H9 (cell line): ENCODE measurements at regions not wholly inside any gene's neighbourhood (a gene's known extent, or its start where the extent isn't known, plus 50 kb on each side); places are given as distances from the start of the nearest gene placed in this dataset.

ENCODE experiments used
- DNase-seq: peaks from one replicate; pipeline ENCODE4 v3.0.0-alpha.2; 2017
- H2AFZ ChIP-seq: one replicate; pipeline ENCODE4 v1.6.1; 2013; ENCODE audit warnings: mild to moderate bottlenecking, low read length, control low read depth, moderate library complexity
- H2AK5ac ChIP-seq: 2 replicates; pipeline ENCODE4 v1.6.1; 2013; ENCODE audit warnings: low read length, control low read depth, mixed read lengths; ENCODE audit not compliant: insufficient read length
- H2BK120ac ChIP-seq: one replicate; pipeline ENCODE4 v1.6.1; 2013; ENCODE audit warnings: low read depth, mild to moderate bottlenecking, low read length, control low read depth, inconsistent platforms; ENCODE audit not compliant: poor library complexity, severe bottlenecking
- H2BK12ac ChIP-seq: 2 replicates; pipeline ENCODE4 v1.6.1; 2013; ENCODE audit warnings: low read length, control low read depth, mixed read lengths, low read depth; ENCODE audit not compliant: insufficient read length
- H2BK15ac ChIP-seq: 2 replicates; pipeline ENCODE4 v1.6.1; 2013; ENCODE audit warnings: low read depth, low read length, control low read depth
- H2BK20ac ChIP-seq: one replicate; pipeline ENCODE4 v1.6.1; 2013; ENCODE audit warnings: low read depth, mild to moderate bottlenecking, low read length, control low read depth, inconsistent platforms; ENCODE audit not compliant: poor library complexity, severe bottlenecking
- H2BK5ac ChIP-seq: 2 replicates; pipeline ENCODE4 v1.6.1; 2013; ENCODE audit warnings: low read length, control low read depth, mixed read lengths; ENCODE audit not compliant: insufficient read length
- H3K14ac ChIP-seq: 2 replicates; pipeline ENCODE4 v1.6.1; 2013; ENCODE audit warnings: low read length, control low read depth; ENCODE audit not compliant: insufficient read depth
- H3K18ac ChIP-seq: 2 replicates; pipeline ENCODE4 v1.6.1; 2013; ENCODE audit warnings: low read depth, mild to moderate bottlenecking, mixed read lengths, low read length, control low read depth; ENCODE audit not compliant: insufficient read length
- H3K23ac ChIP-seq: 2 replicates; pipeline ENCODE4 v1.6.1; 2013; ENCODE audit warnings: low read length, control low read depth, mixed read lengths, low read depth; ENCODE audit not compliant: insufficient read length
- H3K23me2 ChIP-seq: 2 replicates; pipeline ENCODE4 v1.6.1; 2013; ENCODE audit warnings: low read depth, mild to moderate bottlenecking, mixed read lengths, low read length, control low read depth; ENCODE audit not compliant: insufficient read length, poor library complexity, severe bottlenecking
- H3K27ac ChIP-seq: 2 replicates; pipeline ENCODE4 v1.5.1; 2013; ENCODE audit warnings: low read length, control low read depth, mixed read lengths, low read depth; ENCODE audit not compliant: insufficient read length
- H3K27me3 ChIP-seq: 2 replicates; pipeline ENCODE4 v1.6.1; 2013; ENCODE audit warnings: low read length, control low read depth, inconsistent platforms; ENCODE audit not compliant: insufficient read depth
- H3K4ac ChIP-seq: 2 replicates; pipeline ENCODE4 v1.6.1; 2013; ENCODE audit warnings: low read depth, mild to moderate bottlenecking, control low read depth, inconsistent platforms, low read length, moderate library complexity
- H3K4me1 ChIP-seq: 2 replicates; pipeline ENCODE4 v1.6.1; 2013; ENCODE audit warnings: low read length, control low read depth, inconsistent platforms; ENCODE audit not compliant: insufficient read depth
- H3K4me2 ChIP-seq: 2 replicates; pipeline ENCODE4 v1.6.1; 2013; ENCODE audit warnings: low read length, control low read depth, mixed read lengths; ENCODE audit not compliant: insufficient read length, insufficient read depth
- H3K56ac ChIP-seq: 2 replicates; pipeline ENCODE4 v1.6.1; 2013; ENCODE audit warnings: low read depth, mild to moderate bottlenecking, mixed read lengths, low read length, control low read depth; ENCODE audit not compliant: insufficient read length
- H3K79me1 ChIP-seq: 2 replicates; pipeline ENCODE4 v1.6.1; 2013; ENCODE audit warnings: low read depth, mild to moderate bottlenecking, moderate library complexity, low read length, control low read depth, inconsistent platforms; ENCODE audit not compliant: insufficient read depth, poor library complexity, severe bottlenecking
- H3K79me2 ChIP-seq: 2 replicates; pipeline ENCODE4 v1.6.1; 2013; ENCODE audit warnings: low read length, control low read depth, inconsistent platforms; ENCODE audit not compliant: insufficient read depth
- H3K9ac ChIP-seq: 2 replicates; pipeline ENCODE4 v1.6.1; 2013; ENCODE audit warnings: low read length, control low read depth, mixed read lengths; ENCODE audit not compliant: insufficient read length; ENCODE audit errors: extremely low read depth
- H3K9me3 ChIP-seq: one replicate; pipeline ENCODE4 v1.6.1; 2013; ENCODE audit warnings: low read depth, low read length, inconsistent platforms; ENCODE audit not compliant: control insufficient read depth
- H3T11ph ChIP-seq: one replicate; pipeline ENCODE4 v1.6.1; 2013; ENCODE audit warnings: mild to moderate bottlenecking, low read length, control low read depth, inconsistent platforms
- H4K20me1 ChIP-seq: one replicate; pipeline ENCODE4 v1.6.1; 2013; ENCODE audit not compliant: control insufficient read depth, insufficient read length, insufficient read depth
- H4K5ac ChIP-seq: 2 replicates; pipeline ENCODE4 v1.6.1; 2013; ENCODE audit warnings: low read depth, mild to moderate bottlenecking, mixed read lengths, low read length, control low read depth; ENCODE audit not compliant: insufficient read length
- H4K8ac ChIP-seq: replicated peaks from 2 replicates; pipeline ENCODE4 v1.6.1; 2013; ENCODE audit warnings: low read length, control low read depth, mixed read lengths, low read depth; ENCODE audit not compliant: insufficient read length
- H4K91ac ChIP-seq: 2 replicates; pipeline ENCODE4 v1.6.1; 2013; ENCODE audit warnings: low read depth, mild to moderate bottlenecking, moderate library complexity, mixed read lengths, low read length, control low read depth; ENCODE audit not compliant: insufficient read length
- H3K27ac Mint-ChIP-seq, 3 experiments: 2 replicates in 2 of 3; 3 replicates in 1 of 3; pipeline ENCODE4 v1.8.0; 2020 to 2021; ENCODE audit warnings: mixed read lengths in 3 of 3, mild to moderate bottlenecking in 1 of 3, moderate library complexity in 1 of 3
- H3K27me3 Mint-ChIP-seq: 2 replicates; pipeline ENCODE4 v1.8.0; 2021; ENCODE audit warnings: low read depth, mild to moderate bottlenecking, moderate library complexity, mixed read lengths
- H3K36me3 Mint-ChIP-seq, 3 experiments: 2 replicates in 2 of 3; 3 replicates in 1 of 3; pipeline ENCODE4 v1.8.0; 2020 to 2021; ENCODE audit warnings: low read depth in 3 of 3, mixed read lengths in 3 of 3; ENCODE audit not compliant: insufficient read depth in 1 of 3
- H3K4me1 Mint-ChIP-seq, 2 experiments: 2 replicates each; pipeline ENCODE4 v1.8.0; 2020; ENCODE audit warnings: mixed read lengths in 2 of 2
- H3K4me3 Mint-ChIP-seq, 2 experiments: 2 replicates in 1 of 2; 3 replicates in 1 of 2; pipeline ENCODE4 v1.8.0; 2020 to 2021; ENCODE audit warnings: mild to moderate bottlenecking in 2 of 2, mixed read lengths in 2 of 2, moderate library complexity in 1 of 2
- H3K9me3 Mint-ChIP-seq, 2 experiments: 2 replicates in 1 of 2; 3 replicates in 1 of 2; pipeline ENCODE4 v1.8.0; 2020; ENCODE audit warnings: mild to moderate bottlenecking in 2 of 2, mixed read lengths in 2 of 2, moderate library complexity in 1 of 2
- WGBS: extraction: QIAGEN DNeasy Blood & Tissue Kit; methylation state at CpG from one replicate; pipeline ENCODE4 v1.1.7; 2013; ENCODE audit warnings: missing lambda C conversion rate, low lambda C conversion rate, mixed read lengths; ENCODE audit not compliant: insufficient read length; ENCODE audit errors: extremely low coverage; 5-methylcytosine and 5-hydroxymethylcytosine counted together
- TF ChIP-seq, protein P1 (sequence below): fragments of 200-600 bp; sonication (generic); conservative IDR thresholded peaks from 3 replicates; pipeline ENCODE4 v1.8.0; 2021; ENCODE audit warnings: antibody characterized with exemption, mild to moderate bottlenecking

DNA sequence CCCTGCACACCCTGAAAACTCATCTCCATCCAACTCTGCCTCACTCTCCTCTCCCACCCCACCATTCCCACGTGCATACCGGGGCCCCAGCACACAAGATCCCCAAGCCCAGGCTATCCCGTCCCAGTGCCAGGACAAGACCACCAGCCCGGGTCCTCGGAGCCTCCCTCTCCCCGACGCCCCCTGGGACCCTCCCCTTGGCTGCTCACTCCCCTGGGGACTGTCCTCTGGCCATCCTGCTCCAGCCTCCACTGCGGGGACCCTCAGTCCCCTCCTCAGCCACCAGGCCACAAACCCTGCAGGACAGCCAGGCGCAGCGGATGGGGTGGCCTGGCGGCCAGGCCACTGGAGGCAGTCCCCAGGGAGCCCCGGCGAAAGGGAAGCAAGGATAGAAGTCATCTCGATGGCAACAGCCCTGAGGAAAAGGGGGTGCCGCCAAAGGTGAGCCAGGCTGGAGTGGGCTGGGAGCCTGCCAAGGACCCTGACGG, 62.8 kb downstream of the C9orf50 start:
- no peak for DNase-seq
- no CpG with 5 or more reads among the region's 16 CpGs for WGBS
- H3K9me3 Mint-ChIP-seq = no peaks in the 10 kb centered on the region; a peak in 1 of 5 replicates
- peak overlapping the region in 1 of 2 experiments; percentile 53; a peak in 2 of 5 replicates for H3K4me3 Mint-ChIP-seq
- Histone ChIP-seq H2BK12ac (peak overlapping the region; percentile 13), H4K8ac (no peak overlapping the region), H2BK5ac (no peak overlapping the region), H3K4me1 (peaks cover 11% of the 10 kb centered on the region; the same call in 1 of the 2 replicates), H3K4me2 (no peak overlapping the region), H3K9ac (no peak overlapping the region), H3T11ph (no peak overlapping the region), H3K14ac (peak overlapping the region; percentile 66), H3K79me2 (no peaks in the 10 kb centered on the region), H3K27me3 (no peaks in the 10 kb centered on the region), H3K23ac (no peak overlapping the region), H2BK15ac (no peak overlapping the region), H4K91ac (peak overlapping the region; percentile 58), H4K20me1 (no peaks in the 10 kb centered on the region), H2BK120ac (no peak overlapping the region), H3K56ac (no peak overlapping the region), H2AFZ (no peak overlapping the region), H3K18ac (peak overlapping the region; percentile 2), H2AK5ac (no peak overlapping the region), H4K5ac (no peak overlapping the region), H3K23me2 (peaks cover 5% of the 10 kb centered on the region), H3K27ac (no peak overlapping the region), H3K79me1 (no peaks in the 10 kb centered on the region), H3K9me3 (no peaks in the 10 kb centered on the region), H2BK20ac (no peak overlapping the region), H3K4ac (no peak overlapping the region; the same call in 1 of the 2 replicates)
- H3K4me1 Mint-ChIP-seq = peaks cover 59 to 78% of the 10 kb centered on the region in 2 experiments
- TF ChIP-seq, protein P1, sequence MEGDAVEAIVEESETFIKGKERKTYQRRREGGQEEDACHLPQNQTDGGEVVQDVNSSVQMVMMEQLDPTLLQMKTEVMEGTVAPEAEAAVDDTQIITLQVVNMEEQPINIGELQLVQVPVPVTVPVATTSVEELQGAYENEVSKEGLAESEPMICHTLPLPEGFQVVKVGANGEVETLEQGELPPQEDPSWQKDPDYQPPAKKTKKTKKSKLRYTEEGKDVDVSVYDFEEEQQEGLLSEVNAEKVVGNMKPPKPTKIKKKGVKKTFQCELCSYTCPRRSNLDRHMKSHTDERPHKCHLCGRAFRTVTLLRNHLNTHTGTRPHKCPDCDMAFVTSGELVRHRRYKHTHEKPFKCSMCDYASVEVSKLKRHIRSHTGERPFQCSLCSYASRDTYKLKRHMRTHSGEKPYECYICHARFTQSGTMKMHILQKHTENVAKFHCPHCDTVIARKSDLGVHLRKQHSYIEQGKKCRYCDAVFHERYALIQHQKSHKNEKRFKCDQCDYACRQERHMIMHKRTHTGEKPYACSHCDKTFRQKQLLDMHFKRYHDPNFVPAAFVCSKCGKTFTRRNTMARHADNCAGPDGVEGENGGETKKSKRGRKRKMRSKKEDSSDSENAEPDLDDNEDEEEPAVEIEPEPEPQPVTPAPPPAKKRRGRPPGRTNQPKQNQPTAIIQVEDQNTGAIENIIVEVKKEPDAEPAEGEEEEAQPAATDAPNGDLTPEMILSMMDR = no peak
- peaks cover 12% of the 10 kb centered on the region for H3K27me3 Mint-ChIP-seq
- no peaks in the 10 kb centered on the region; a peak in 1 of 7 replicates for H3K36me3 Mint-ChIP-seq
- peak overlapping the region; percentile 69 to 99 (median 92); a peak in 6 of 7 replicates for H3K27ac Mint-ChIP-seq
